HAP-1 (cell line): ENCODE measurements at regions not wholly inside any gene's neighbourhood (a gene's known extent, or its start where the extent isn't known, plus 50 kb on each side); places are given as distances from the start of the nearest gene placed in this dataset.

Source experiments
- DNase-seq, 2 experiments: peaks; one replicate each; pipeline ENCODE4 v3.0.0-alpha.2; 2016 to 2020; ENCODE audit warnings: low spot score in 2 of 2
- H3K27me3 ChIP-seq: fragments of 250-450 bp; sonication (Bioruptor Pico); 2 replicates; pipeline ENCODE4 v1.5.1; 2020; ENCODE audit warnings: low read depth, mild to moderate bottlenecking, moderate library complexity
- H3K36me3 ChIP-seq: fragments of 250-450 bp; sonication (Bioruptor Pico); replicated peaks from 2 replicates; pipeline ENCODE4 v1.5.1; 2020; ENCODE audit warnings: mild to moderate bottlenecking
- H3K4me1 ChIP-seq: fragments of 250-450 bp; sonication (Bioruptor Pico); 2 replicates; pipeline ENCODE4 v1.5.1; 2020; ENCODE audit warnings: mild to moderate bottlenecking
- H3K4me3 ChIP-seq: fragments of 250-450 bp; sonication (Bioruptor Pico); 2 replicates; pipeline ENCODE4 v1.5.1; 2020; ENCODE audit warnings: mild to moderate bottlenecking, moderate library complexity
- H3K9me3 ChIP-seq: fragments of 250-450 bp; sonication (Bioruptor Pico); 2 replicates; pipeline ENCODE4 v1.5.1; 2020; ENCODE audit warnings: mild to moderate bottlenecking, moderate library complexity
- in situ Hi-C: fragments of 300-500 bp; cut with MboI; formaldehyde crosslinking; loops from 3 replicates; pipeline ENCODE4 v1.14.3; 2020; ENCODE audit warnings: low sequenced_read_pairs, inconsistent platforms, mixed read lengths

- in situ Hi-C loops = no loop called here
- no peaks in the 10 kb centered on the region for H3K4me1 ChIP-seq
- H3K4me3 ChIP-seq = no peak overlapping the region
- no peak for DNase-seq
- no peaks in the 10 kb centered on the region for H3K27me3 ChIP-seq
- no peaks in the 10 kb centered on the region for H3K9me3 ChIP-seq
- no peaks in the 10 kb centered on the region for H3K36me3 ChIP-seq
Observed at GRCh38 chr10:109183366-109183765, 739.9 kb downstream of the XPNPEP1 start.

GRCh38 chr10:109178591-109178990 lies 744.7 kb downstream of the XPNPEP1 start:
- Histone ChIP-seq H3K4me1 (no peaks in the 10 kb centered on the region), H3K9me3 (no peaks in the 10 kb centered on the region), H3K27me3 (no peaks in the 10 kb centered on the region), H3K36me3 (no peaks in the 10 kb centered on the region), H3K4me3 (no peak overlapping the region)
- in situ Hi-C loops = no loop called here
- DNase-seq = no peak

DNA sequence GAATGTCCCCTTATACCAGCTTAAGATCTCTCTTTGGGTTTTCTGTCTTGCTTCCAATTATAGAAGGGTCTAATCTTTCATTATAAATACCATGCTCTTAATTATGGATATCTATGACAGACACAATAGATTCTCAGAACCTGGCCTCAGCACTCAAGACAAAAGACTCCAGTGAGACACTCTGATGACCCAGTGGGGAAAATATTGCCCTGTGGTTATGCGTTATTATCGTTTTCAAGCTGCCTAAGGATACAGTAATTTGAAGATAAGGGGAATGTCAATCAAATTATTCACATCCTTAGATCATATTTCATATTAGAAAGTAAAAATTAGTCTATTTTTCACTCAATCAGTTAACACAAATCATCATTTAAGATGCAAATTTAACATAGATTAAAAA lies 748.8 kb downstream of the XPNPEP1 start:
- no peak for DNase-seq
- Histone ChIP-seq H3K4me1 (no peaks in the 10 kb centered on the region), H3K36me3 (no peaks in the 10 kb centered on the region), H3K27me3 (no peaks in the 10 kb centered on the region), H3K9me3 (no peaks in the 10 kb centered on the region), H3K4me3 (no peak overlapping the region)
- in situ Hi-C loops = no loop called here

DNA sequence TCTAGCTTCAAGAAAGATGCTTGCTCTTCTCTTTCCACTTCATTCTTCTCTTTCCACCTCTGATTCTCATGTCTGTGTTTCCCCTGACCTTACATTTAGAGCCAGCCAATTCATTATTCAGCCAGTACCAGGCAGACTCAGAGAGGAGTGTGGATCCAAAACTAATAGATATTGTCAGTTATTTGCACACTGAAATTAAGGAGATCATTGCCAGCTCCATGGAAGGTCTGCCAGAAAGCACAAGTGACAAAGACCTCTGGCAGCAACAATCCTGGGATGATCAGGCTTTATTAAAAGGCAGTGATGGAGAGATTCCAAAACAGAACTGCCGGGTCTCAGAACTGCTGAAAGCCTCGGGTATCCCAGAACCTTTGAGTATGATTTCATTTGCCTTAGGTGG lies 749.4 kb downstream of the XPNPEP1 start:
- in situ Hi-C loops = no loop called here
- no peaks in the 10 kb centered on the region for H3K4me1 ChIP-seq

GRCh38 chr10:109173121-109173520 lies 750.2 kb downstream of the XPNPEP1 start:
- no peaks in the 10 kb centered on the region for H3K27me3 ChIP-seq
- in situ Hi-C loops = no loop called here

More for the DNA sequence above, 749.4 kb downstream of the XPNPEP1 start:
- DNase-seq = no peak
- H3K4me3 ChIP-seq = no peak overlapping the region
- H3K27me3 ChIP-seq = no peaks in the 10 kb centered on the region
- no peaks in the 10 kb centered on the region for H3K36me3 ChIP-seq
- no peaks in the 10 kb centered on the region for H3K9me3 ChIP-seq

DNA sequence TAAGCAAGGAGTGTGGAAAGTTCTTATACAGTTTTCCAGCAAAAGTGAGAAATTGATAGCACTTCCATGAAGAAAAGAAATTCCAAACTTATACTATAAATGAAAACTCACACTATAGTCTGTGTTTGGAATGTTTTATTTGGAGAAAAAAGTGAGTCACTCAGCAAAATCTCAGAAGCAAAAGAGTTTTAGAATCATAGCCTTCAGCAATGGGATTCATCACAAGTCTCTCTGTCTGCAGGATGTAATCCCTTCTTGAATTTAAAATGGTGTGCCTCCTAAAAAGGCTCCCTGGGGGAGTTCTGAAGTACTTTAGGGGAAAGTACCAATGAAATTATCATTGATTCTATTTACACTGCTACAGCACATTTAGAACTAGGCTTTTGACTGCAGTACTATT lies 756.4 kb downstream of the XPNPEP1 start:
- in situ Hi-C loops = no loop called here
- no peaks in the 10 kb centered on the region for H3K27me3 ChIP-seq
- no peak overlapping the region for H3K4me3 ChIP-seq
- no peaks in the 10 kb centered on the region for H3K36me3 ChIP-seq
- H3K4me1 ChIP-seq = no peaks in the 10 kb centered on the region
- no peak for DNase-seq
- H3K9me3 ChIP-seq = no peaks in the 10 kb centered on the region

More at GRCh38 chr10:109173121-109173520, 750.2 kb downstream of the XPNPEP1 start:
- no peaks in the 10 kb centered on the region for H3K9me3 ChIP-seq
- no peaks in the 10 kb centered on the region for H3K36me3 ChIP-seq
- DNase-seq = no peak
- H3K4me3 ChIP-seq = no peak overlapping the region
- no peaks in the 10 kb centered on the region for H3K4me1 ChIP-seq

GRCh38 chr10:109159351-109159750 lies 764.0 kb downstream of the XPNPEP1 start:
- Histone ChIP-seq H3K9me3 (no peaks in the 10 kb centered on the region), H3K27me3 (no peaks in the 10 kb centered on the region), H3K36me3 (no peaks in the 10 kb centered on the region), H3K4me3 (no peak overlapping the region), H3K4me1 (no peaks in the 10 kb centered on the region)
- DNase-seq = no peak
- in situ Hi-C loops = no loop called here

DNA sequence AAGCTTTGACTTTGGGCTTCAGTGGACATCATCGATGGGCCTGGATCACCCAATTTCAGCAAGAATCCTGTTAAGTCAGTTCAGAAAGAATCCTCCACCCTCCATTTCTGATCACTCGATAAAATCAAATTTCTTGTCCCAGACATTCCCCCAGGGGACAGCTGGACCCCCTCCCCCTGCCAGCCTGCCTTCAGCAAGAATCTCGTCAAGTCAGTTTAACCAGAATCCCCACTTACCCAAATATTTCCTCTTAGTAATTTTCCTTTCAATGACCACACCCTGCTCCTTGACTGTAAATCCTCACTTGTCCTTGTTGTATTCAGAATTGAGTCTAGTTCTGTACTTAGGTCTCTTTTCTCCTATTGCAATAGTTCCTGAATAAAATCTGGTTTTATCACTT lies 766.9 kb downstream of the XPNPEP1 start:
- Histone ChIP-seq H3K9me3 (no peaks in the 10 kb centered on the region; the same call in 1 of the 2 replicates), H3K27me3 (no peaks in the 10 kb centered on the region)

DNA sequence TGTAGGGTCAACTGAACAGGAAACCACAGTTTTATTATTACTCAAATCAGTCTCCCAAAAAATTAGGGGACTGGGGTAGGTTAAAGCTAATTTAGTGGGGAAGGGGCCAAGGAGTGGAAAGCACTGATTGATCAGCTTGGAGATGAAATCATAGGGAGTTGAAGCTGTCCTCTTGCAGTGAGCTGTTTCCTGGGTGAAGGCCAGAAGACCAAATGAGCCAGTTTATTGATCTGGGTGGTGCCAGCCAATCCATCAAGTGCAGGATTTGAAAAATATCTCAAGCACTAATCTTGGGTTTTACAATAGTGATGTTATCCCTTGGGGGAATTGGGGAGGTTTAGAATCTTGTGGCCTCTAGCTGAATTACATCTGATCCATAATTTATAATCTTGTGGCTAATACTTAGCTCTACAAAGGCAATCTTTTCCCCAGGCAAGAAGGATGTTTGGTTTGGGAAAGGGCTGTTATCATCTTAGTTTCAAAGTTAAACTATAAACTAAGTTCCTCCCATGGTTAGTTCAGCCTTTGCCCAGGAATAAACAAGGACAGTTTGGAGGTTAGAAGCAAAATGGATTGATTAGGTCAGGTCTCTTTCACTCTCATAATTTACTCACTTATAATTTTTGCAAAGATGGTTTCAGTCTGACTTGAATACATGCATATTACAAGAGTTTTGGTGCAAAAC lies 773.5 kb downstream of the XPNPEP1 start:
- no peak for DNase-seq
- H3K36me3 ChIP-seq = no peaks in the 10 kb centered on the region
- H3K4me3 ChIP-seq = no peak overlapping the region
- H3K27me3 ChIP-seq = no peaks in the 10 kb centered on the region; the same call in 1 of the 2 replicates
- no peaks in the 10 kb centered on the region; the same call in 1 of the 2 replicates for H3K9me3 ChIP-seq
- in situ Hi-C loops = no loop called here
- no peaks in the 10 kb centered on the region for H3K4me1 ChIP-seq

More for the DNA sequence above, 766.9 kb downstream of the XPNPEP1 start:
- in situ Hi-C loops = no loop called here
- no peak overlapping the region for H3K4me3 ChIP-seq
- no peaks in the 10 kb centered on the region for H3K36me3 ChIP-seq
- H3K4me1 ChIP-seq = no peaks in the 10 kb centered on the region
- no peak for DNase-seq

- in situ Hi-C loops = no loop called here
- no peaks in the 10 kb centered on the region for H3K36me3 ChIP-seq
- H3K9me3 ChIP-seq = no peaks in the 10 kb centered on the region
- no peaks in the 10 kb centered on the region for H3K27me3 ChIP-seq
- no peak for DNase-seq
- H3K4me1 ChIP-seq = no peaks in the 10 kb centered on the region
- no peak overlapping the region for H3K4me3 ChIP-seq
Observed at GRCh38 chr10:109127363-109127762, 795.9 kb downstream of the XPNPEP1 start.

DNA sequence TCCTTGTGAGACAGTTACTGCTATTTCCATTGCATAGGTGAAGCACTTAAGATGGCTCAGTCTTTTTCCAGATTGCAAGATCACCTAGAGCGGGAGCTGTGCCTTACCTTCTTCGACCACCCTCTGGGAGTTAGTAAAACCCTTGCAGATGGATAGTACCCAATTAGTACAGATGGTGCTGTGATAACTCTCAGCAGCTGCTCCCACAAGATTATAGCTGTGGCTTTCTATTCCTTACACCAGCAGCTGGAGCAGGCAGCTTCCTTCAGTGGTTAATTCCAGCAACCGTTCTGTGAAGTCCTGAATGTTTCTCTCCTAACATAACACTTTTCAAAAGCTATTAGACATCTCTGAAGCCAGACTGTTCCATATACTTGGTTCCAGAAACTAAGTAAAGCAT lies 796.8 kb downstream of the XPNPEP1 start:
- H3K4me1 ChIP-seq = no peaks in the 10 kb centered on the region
- no peak overlapping the region for H3K4me3 ChIP-seq
- DNase-seq = no peak
- H3K9me3 ChIP-seq = no peaks in the 10 kb centered on the region
- H3K36me3 ChIP-seq = no peaks in the 10 kb centered on the region
- in situ Hi-C loops = no loop called here
- H3K27me3 ChIP-seq = no peaks in the 10 kb centered on the region

DNA sequence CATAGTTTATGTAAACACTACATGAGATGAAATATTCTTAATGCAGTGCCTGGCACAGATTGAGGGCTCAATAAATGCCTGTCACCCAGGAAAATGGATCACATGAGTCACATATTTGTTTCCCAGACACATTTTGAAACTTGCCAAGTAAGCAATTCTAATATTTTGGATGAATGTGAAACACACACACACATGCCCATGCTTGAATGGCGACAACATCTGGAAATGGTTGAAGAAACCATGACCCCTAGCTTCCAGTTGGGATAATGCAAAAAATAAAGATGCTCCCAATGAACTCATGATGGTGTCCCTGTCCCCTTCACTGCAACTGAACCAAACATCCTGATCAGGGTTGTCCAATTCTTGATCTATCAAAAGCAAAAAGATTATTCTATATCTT lies 797.3 kb downstream of the XPNPEP1 start:
- in situ Hi-C loops = no loop called here
- H3K4me1 ChIP-seq = no peaks in the 10 kb centered on the region
- no peaks in the 10 kb centered on the region for H3K9me3 ChIP-seq
- DNase-seq = no peak
- no peaks in the 10 kb centered on the region for H3K27me3 ChIP-seq
- H3K36me3 ChIP-seq = no peaks in the 10 kb centered on the region
- H3K4me3 ChIP-seq = no peak overlapping the region

- in situ Hi-C loops = no loop called here
- H3K4me3 ChIP-seq = no peak overlapping the region
- no peaks in the 10 kb centered on the region for H3K27me3 ChIP-seq
- H3K9me3 ChIP-seq = no peaks in the 10 kb centered on the region
- H3K36me3 ChIP-seq = no peaks in the 10 kb centered on the region
- H3K4me1 ChIP-seq = no peaks in the 10 kb centered on the region
- no peak for DNase-seq
Observed at GRCh38 chr10:109115179-109115578, 808.1 kb downstream of the XPNPEP1 start.

GRCh38 chr10:109114579-109114978 lies 808.7 kb downstream of the XPNPEP1 start:
- Histone ChIP-seq H3K9me3 (no peaks in the 10 kb centered on the region), H3K4me3 (no peak overlapping the region), H3K27me3 (no peaks in the 10 kb centered on the region), H3K4me1 (no peaks in the 10 kb centered on the region), H3K36me3 (no peaks in the 10 kb centered on the region)
- DNase-seq = no peak
- in situ Hi-C loops = no loop called here

DNA sequence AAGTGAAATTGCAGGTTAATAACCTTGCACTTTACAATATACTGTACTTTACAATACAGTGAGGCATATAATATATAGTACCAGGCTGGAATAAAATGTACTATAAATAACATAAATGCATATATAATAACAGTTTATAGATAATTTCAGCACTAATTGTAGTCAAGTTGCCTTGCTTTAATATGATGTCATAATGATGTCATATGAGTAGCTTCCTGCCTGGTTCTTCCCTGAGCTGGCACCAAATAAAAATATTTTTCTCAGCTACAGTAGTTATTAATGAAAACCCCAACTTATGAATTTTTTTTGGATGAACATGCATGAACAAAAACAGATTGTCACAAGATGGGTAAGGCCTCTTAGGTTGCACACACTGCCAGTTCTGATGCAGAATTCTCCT lies 816.7 kb downstream of the XPNPEP1 start:
- H3K9me3 ChIP-seq = no peaks in the 10 kb centered on the region
- H3K36me3 ChIP-seq = no peaks in the 10 kb centered on the region
- in situ Hi-C loops = no loop called here
- H3K27me3 ChIP-seq = no peaks in the 10 kb centered on the region
- H3K4me1 ChIP-seq = no peaks in the 10 kb centered on the region
- DNase-seq = no peak
- no peak overlapping the region for H3K4me3 ChIP-seq
